ENCODE measurements at regions not wholly inside any gene's neighbourhood (a gene's known extent, or its start where the extent isn't known, plus 50 kb on each side); places are given as distances from the start of the nearest gene placed in this dataset.

- TF ChIP-seq JUN (CRISPR knock-in tag; IDR thresholded peaks at IDR 0.05): no peak
Observed at GRCh38 chr9:131801810-131802209, 61.9 kb upstream of the RAPGEF1 start (continued).

- FAIRE-seq: no peak
- POLR2A ChIA-PET: no interaction called here
- CTCF ChIA-PET (ENCODE audit: low intra/inter-chr PET ratio, low total read pairs): no interaction called here
Observed at GRCh38 chr9:131800843-131801242, 61.0 kb upstream of the RAPGEF1 start.

More at GRCh38 chr9:131800843-131801242, 61.0 kb upstream of the RAPGEF1 start:
- H3K4me2 ChIP-seq (ENCODE audit: low read depth, low read length): no peak overlapping the region
- DNase-seq (ENCODE audit: low spot score) (no peak), ATAC-seq (no peak)
- intact Hi-C loops (cut with micrococcal nuclease; ENCODE audit: unreplicated experiment) (no loop called here), in situ Hi-C loops (cut with HindIII; ENCODE audit: extremely low pct_ligation_motif_present, low pct_unique_long_range_greater_than_20kb) (no loop called here)
- no peak overlapping the region for H3K27ac ChIP-seq (ENCODE audit: extremely low read length, insufficient read depth, low read length)
- no peak overlapping the region for H3K9ac ChIP-seq (ENCODE audit: insufficient read depth, low read depth, low read length)
- H4K20me1 ChIP-seq (ENCODE audit: insufficient read depth, low read length): 0 out of 2 replicates have a peak, but pooled peaks cover 3% of the 10 kb centered on the region
- H3K4me1 ChIP-seq (ENCODE audit: insufficient read depth, low read length): no peaks in the 10 kb centered on the region
- 7% methylated on average over 2 of the region's 2 CpGs for WGBS (ENCODE audit: low lambda C conversion rate)
- no peaks in the 10 kb centered on the region for H3K9me3 ChIP-seq (ENCODE audit: low read length)
- H3K4me3 ChIP-seq (replicated peaks in 1 of 3; ENCODE audit: insufficient read depth in 1 of 3, low read depth in 2 of 3, low read length in 3 of 3): no peak overlapping the region
- no peak overlapping the region for H2AFZ ChIP-seq (ENCODE audit: low read length)
- no peak for TF ChIP-seq DR1 (CRISPR knock-in tag; IDR thresholded peaks at IDR 0.05)
- no peak for TF ChIP-seq HOMEZ (CRISPR knock-in tag; IDR thresholded peaks at IDR 0.05; ENCODE audit: low read depth)
- no peak for TF ChIP-seq ZSCAN29 (CRISPR knock-in tag; conservative IDR thresholded peaks at IDR 0.05)
- TF ChIP-seq ZNF263 (CRISPR knock-in tag; IDR thresholded peaks at IDR 0.05): no peak
- TF ChIP-seq ZEB1 (IDR thresholded peaks at IDR 0.05; ENCODE audit: insufficient replicate concordance, low read depth): no peak
- no peak for TF ChIP-seq HDAC1 (CRISPR knock-in tag; IDR thresholded peaks at IDR 0.05)
- no peak for TF ChIP-seq HNRNPUL1 (IDR thresholded peaks at IDR 0.05; ENCODE audit: low read depth, low read length)
- no peak for TF ChIP-seq ZNF614 (CRISPR knock-in tag; IDR thresholded peaks at IDR 0.05; ENCODE audit: borderline replicate concordance)
- TF ChIP-seq ZNF44 (CRISPR knock-in tag; IDR thresholded peaks at IDR 0.05): no peak
- TF ChIP-seq THAP7 (CRISPR knock-in tag; IDR thresholded peaks at IDR 0.05): no peak
- no peak for TF ChIP-seq PRDM4 (CRISPR knock-in tag; IDR thresholded peaks at IDR 0.05; ENCODE audit: borderline replicate concordance)
- no peak for TF ChIP-seq DMTF1 (CRISPR knock-in tag; IDR thresholded peaks at IDR 0.05)
- TF ChIP-seq TERF1 (CRISPR knock-in tag; IDR thresholded peaks at IDR 0.05): no peak
- 0 out of 5 replicates have a peak, but pooled peaks cover 1 to 2% of the 10 kb centered on the region in 2 experiments for H3K27me3 ChIP-seq (ENCODE audit: control insufficient read depth in 1 of 2, insufficient read depth in 2 of 2, low read length in 2 of 2)
- BruUV-seq (replicated peaks): no TSS peak
- no peaks in the 10 kb centered on the region for H3K36me3 ChIP-seq (replicated peaks in 1 of 2; ENCODE audit: control insufficient read depth in 1 of 2, insufficient read depth in 2 of 2, low read length in 2 of 2)
- no peaks in the 10 kb centered on the region for H3K79me2 ChIP-seq (ENCODE audit: insufficient read depth, low read length)
